Epithelial cell of prostate (primary cell): ENCODE measurements at regions not wholly inside any gene's neighbourhood (a gene's known extent, or its start where the extent isn't known, plus 50 kb on each side); places are given as distances from the start of the nearest gene placed in this dataset.
A peak's percentile ranks its signal among the peaks of the same experiment; 100 is the strongest.
"Not testable (repeated sequence)": the region's sequence is repeated elsewhere in the genome, so short reads cannot be mapped to it uniquely, and the experiment has no call there.

ENCODE experiments used
- DNase-seq: peaks from one replicate; pipeline ENCODE4 v3.0.0-alpha.2; 2011; ENCODE audit warnings: low read depth, low spot score
- H3K27ac ChIP-seq: fragments of 450-650 bp; 2 replicates; pipeline ENCODE4 v1.5.1; 2017; ENCODE audit warnings: mild to moderate bottlenecking

GRCh38 chr6:27687154-27688013 is 214.5 kb upstream of the ZNF184 start:
- peak overlapping the region; percentile 46 for H3K27ac ChIP-seq
- no peak for DNase-seq

DNA sequence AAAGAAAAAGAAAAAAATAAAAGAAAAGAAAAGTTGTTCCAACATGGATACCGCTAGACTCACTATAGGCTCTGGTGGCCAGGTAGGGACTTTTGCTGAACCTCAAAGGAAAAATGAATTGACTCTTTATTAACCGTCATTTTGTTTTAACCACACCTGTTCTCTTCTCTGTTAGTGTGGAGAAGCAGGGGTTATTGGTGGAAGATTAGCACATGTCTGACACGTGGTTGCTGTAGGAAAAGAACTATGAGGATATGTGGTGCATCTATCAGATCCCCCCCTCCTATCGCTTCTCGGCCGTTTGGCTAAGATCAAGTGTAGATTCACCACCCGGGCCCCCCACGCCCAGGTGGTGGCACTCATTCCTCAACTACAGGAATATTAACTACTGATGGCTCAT is 212.4 kb upstream of the ZNF184 start:
- H3K27ac ChIP-seq: no peak overlapping the region
- no peak for DNase-seq

- H3K27ac ChIP-seq: peak overlapping the region; percentile 9
- peak; percentile 77 for DNase-seq
Measured at GRCh38 chr6:27684264-27685211, 211.6 kb upstream of the ZNF184 start.

GRCh38 chr6:27679964-27680694 is 207.2 kb upstream of the ZNF184 start:
- no peak overlapping the region for H3K27ac ChIP-seq
- DNase-seq: no peak

DNA sequence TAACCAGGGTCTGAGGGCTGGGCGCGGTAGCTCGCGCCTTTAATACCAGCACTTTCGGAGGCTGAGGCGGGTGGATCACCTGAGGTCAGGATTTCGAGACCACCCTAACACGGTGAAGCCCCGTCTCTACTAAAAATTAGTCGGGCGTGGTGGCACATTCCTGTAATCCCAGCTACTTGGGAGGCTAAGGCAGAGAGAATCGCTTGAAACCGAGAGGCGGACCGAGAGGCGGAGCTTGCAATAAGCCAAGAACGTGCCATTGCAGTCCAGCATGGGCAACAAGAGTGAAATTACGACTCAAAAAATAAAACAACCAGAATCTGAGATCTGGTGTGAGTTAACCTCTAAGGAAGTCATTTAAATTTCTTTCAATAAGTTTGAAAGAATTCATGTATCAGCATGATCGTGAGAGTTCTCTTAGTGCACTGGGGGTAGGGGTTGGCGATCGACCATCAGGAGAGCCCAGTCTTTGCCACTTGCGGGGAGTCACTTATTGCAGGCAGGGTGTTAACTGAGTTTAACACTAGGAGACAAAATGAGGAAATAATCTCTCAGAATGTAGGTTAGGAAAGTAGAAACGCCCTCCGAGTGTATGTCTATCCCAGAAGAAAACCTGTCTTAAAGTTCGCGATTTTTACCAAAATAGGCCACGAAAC is 206.5 kb upstream of the ZNF184 start:
- no peak for DNase-seq
- no peak overlapping the region for H3K27ac ChIP-seq

GRCh38 chr6:27678469-27678868 is 205.6 kb upstream of the ZNF184 start:
- H3K27ac ChIP-seq: no peak overlapping the region
- no peak for DNase-seq

DNA sequence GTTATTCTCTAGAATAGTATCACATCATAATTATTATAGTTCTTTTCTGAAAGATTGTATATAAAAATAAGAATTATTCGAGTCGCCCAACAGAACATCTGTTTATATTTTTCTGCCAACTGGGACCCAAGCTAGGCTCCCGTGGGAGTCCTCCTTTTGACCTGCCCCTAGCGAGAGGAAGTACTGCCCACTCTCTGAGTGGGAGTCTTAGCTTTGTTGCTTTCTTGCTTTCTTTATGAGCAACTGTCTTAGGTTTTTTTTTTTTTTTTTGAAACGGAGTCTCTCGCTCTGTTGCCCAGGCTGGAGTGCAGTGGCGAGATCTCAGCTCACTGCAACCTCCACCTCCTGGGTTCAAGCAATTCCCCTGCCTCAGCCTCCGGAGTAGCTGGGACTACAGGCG is 202.0 kb upstream of the ZNF184 start:
- no peak for DNase-seq
- H3K27ac ChIP-seq: no peak overlapping the region

- H3K27ac ChIP-seq: peak overlapping the region; percentile 23
- DNase-seq: peak; percentile 49
Measured at GRCh38 chr6:27672113-27672799, 199.4 kb upstream of the ZNF184 start.

GRCh38 chr6:27669624-27670301 is 196.9 kb upstream of the ZNF184 start:
- DNase-seq: no peak
- H3K27ac ChIP-seq: no peak overlapping the region

DNA sequence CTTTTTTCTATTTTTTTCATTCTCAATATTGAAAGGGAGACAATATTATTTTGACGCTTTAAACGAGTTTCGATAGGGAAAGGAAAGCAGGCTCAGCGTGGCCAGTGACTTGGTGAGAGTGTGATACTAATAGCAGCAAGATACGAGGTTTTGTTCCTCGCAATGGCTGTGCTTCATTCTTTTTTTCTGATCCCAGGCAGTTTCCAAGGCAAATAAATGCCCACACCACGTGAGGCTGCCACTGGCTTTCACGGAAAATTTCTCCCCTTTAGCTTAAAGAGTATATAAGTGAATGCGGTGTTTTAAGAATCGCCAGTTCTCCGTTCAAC is 196.4 kb upstream of the ZNF184 start:
- peak overlapping the region; percentile 1 for H3K27ac ChIP-seq
- DNase-seq: no peak

DNA sequence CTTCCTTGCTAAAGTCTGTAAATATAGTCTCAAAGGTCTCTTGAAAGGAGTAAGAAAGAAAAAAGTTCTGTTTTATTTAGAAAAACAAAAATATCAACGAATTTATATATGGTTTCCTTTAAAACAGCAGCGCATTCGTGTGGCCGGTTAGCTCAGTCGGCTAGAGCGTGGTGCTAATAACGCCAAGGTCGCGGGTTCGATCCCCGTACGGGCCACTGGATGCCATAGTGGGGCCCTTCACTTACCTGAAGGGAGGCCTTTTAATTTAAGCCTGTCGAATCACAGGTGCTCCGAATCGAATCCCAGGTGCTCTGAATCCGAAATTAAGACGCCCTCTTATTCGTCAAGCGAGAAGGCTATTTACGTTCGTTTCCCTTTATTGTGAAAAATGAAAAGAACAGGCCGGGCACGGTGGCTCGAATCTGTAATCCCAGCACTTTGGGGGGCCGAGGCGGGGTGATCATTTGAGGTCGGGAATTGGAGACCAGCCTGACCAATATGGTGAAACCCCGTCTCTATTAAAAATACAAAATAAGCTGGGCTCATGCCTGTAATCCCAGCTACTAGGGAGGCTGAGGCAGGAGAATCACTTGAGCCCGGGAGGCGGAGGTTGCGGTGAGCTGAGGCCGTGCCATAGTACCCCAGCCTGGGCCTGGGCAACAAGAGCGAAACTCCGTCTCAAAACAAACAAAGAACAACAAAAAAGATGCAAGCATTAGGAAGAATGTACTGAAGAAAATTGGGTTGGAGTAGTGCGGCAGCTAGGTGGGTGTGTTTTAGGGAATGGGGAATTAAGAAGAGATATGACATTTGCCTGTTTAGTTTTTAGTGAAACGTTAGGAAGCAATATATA is 195.8 kb upstream of the ZNF184 start:
- peak overlapping the region; percentile 1 for H3K27ac ChIP-seq
- DNase-seq: peak; percentile 62

DNA sequence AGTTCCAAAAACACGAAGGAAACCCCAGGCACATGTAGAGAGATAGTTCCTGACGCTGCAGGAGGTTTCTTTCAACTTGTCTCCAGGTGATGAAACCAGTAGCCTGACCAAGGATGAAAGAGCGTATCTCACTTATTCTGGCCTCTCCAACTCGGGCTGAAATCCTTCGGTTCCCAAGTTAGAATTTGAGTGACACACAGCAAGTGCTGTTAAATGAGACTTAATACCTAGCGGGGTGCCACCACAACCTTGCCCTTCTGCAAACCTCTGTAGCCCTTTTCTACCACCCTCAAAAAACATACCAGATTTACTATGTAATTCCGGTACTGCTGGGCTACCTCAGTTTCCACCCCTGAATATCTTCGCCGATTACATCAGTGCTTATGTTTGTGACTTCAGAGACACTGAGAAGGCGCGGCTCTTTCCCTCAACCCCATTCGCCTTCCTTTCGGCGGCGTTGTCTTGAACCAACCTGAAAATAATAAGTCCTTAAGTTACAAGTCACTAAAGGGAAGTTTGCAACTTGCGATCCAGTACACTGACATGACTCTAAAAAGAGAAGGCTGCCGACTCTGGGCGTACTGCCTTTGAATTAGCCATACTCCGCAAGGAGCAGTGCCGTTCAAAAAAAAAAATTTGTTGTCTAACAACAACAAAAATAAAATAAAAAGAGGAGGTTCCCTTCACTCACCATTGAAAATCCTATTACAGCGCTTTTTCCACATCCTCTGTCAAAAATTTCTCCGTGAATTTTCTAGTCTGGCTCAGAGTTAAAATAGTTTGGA is 194.9 kb upstream of the ZNF184 start:
- no peak overlapping the region for H3K27ac ChIP-seq
- no peak for DNase-seq

DNA sequence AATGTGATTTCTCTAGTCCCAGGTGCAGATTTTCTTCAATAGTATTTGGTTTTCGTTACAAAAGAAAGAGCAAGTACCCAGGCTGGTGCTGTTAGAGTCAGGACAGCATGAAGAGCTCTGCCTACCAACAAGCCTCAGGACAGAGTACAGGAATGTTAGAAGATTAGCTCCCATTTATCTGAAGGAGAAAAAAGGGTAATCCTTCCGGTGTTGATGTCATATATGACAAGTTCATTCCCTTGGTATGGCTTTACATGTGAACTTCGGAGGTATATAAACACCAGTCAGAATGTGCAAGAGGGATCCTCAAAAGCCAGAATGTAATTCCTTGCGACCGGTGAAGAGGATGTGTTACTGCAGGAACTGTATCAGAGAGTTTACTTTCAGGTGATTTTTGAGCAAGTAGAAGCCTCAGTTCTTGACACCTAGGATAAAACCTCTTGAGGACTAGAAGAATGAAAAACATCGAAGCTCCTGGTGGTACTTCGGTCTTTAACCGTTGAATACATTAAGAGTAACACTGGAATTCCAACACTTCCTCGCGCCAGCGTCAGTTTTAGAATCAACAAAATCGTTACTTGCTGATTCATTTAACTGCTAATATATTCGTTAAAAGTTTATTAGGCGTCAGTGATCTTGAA is 194.2 kb upstream of the ZNF184 start:
- DNase-seq: no peak

GRCh38 chr6:27662769-27663168 is 189.9 kb upstream of the ZNF184 start:
- no peak overlapping the region for H3K27ac ChIP-seq
- DNase-seq: no peak

More for the DNA sequence above, 194.2 kb upstream of the ZNF184 start:
- no peak overlapping the region for H3K27ac ChIP-seq

- DNase-seq, H3K27ac ChIP-seq: not testable (repeated sequence)
Measured at GRCh38 chr6:27662212-27662611, 189.3 kb upstream of the ZNF184 start.

DNA sequence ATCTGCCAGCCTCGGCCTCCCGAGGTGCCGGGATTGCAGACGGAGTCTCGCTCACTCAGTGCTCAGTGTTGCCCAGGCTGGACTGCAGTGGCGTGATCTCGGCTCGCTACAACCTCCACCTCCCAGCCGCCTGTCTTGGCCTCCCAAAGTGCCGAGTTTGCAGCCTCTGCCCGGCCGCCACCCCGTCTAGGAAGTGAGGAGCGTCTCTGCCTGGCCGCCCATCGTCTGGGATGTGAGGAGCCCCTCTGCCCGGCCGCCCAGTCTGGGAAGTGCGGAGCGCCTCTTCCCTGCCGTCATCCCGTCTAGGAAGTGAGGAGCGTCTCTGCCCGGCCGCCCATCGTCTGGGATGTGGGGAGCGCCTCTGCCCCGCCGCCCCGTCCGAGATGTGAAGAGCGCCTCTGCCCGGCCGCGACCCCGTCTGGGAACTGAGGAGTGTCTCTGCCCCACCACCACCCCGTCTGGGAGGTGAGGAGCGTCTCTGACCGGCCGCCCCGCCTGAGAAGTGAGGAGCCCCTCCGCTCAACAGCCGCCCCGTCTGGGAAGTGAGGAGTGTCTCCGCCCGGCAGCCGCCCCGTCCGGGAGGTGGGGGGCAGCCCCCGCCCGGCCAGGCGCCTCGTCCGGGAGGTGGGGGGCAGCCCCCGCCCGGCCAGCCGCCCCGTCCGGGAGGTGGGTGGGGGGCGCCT is 180.4 kb upstream of the ZNF184 start:
- DNase-seq, H3K27ac ChIP-seq: not testable (repeated sequence)
